ENCODE measurements at regions not wholly inside any gene's neighbourhood (a gene's known extent, or its start where the extent isn't known, plus 50 kb on each side); places are given as distances from the start of the nearest gene placed in this dataset.

DNA sequence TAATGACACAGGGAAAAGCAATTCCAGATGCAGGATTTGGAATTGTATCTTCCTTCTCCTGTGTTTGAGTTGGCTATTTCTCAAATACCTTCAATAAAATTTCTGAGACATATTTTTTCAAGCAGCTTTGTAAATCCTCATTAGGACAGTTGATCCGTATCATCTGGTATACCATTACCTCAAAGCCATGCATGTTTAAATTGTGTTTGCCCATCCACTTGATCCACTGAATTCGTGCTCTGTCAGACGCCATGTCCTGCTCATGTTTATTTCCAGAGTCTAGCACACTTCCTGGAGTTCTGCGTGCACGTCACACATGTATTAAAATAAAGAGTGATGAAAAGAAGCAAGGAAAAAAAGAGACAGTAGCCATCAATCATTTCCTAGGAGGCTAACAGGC lies 141.8 kb upstream of the CDC14C start (continued):
- TF ChIP-seq, protein P1, sequence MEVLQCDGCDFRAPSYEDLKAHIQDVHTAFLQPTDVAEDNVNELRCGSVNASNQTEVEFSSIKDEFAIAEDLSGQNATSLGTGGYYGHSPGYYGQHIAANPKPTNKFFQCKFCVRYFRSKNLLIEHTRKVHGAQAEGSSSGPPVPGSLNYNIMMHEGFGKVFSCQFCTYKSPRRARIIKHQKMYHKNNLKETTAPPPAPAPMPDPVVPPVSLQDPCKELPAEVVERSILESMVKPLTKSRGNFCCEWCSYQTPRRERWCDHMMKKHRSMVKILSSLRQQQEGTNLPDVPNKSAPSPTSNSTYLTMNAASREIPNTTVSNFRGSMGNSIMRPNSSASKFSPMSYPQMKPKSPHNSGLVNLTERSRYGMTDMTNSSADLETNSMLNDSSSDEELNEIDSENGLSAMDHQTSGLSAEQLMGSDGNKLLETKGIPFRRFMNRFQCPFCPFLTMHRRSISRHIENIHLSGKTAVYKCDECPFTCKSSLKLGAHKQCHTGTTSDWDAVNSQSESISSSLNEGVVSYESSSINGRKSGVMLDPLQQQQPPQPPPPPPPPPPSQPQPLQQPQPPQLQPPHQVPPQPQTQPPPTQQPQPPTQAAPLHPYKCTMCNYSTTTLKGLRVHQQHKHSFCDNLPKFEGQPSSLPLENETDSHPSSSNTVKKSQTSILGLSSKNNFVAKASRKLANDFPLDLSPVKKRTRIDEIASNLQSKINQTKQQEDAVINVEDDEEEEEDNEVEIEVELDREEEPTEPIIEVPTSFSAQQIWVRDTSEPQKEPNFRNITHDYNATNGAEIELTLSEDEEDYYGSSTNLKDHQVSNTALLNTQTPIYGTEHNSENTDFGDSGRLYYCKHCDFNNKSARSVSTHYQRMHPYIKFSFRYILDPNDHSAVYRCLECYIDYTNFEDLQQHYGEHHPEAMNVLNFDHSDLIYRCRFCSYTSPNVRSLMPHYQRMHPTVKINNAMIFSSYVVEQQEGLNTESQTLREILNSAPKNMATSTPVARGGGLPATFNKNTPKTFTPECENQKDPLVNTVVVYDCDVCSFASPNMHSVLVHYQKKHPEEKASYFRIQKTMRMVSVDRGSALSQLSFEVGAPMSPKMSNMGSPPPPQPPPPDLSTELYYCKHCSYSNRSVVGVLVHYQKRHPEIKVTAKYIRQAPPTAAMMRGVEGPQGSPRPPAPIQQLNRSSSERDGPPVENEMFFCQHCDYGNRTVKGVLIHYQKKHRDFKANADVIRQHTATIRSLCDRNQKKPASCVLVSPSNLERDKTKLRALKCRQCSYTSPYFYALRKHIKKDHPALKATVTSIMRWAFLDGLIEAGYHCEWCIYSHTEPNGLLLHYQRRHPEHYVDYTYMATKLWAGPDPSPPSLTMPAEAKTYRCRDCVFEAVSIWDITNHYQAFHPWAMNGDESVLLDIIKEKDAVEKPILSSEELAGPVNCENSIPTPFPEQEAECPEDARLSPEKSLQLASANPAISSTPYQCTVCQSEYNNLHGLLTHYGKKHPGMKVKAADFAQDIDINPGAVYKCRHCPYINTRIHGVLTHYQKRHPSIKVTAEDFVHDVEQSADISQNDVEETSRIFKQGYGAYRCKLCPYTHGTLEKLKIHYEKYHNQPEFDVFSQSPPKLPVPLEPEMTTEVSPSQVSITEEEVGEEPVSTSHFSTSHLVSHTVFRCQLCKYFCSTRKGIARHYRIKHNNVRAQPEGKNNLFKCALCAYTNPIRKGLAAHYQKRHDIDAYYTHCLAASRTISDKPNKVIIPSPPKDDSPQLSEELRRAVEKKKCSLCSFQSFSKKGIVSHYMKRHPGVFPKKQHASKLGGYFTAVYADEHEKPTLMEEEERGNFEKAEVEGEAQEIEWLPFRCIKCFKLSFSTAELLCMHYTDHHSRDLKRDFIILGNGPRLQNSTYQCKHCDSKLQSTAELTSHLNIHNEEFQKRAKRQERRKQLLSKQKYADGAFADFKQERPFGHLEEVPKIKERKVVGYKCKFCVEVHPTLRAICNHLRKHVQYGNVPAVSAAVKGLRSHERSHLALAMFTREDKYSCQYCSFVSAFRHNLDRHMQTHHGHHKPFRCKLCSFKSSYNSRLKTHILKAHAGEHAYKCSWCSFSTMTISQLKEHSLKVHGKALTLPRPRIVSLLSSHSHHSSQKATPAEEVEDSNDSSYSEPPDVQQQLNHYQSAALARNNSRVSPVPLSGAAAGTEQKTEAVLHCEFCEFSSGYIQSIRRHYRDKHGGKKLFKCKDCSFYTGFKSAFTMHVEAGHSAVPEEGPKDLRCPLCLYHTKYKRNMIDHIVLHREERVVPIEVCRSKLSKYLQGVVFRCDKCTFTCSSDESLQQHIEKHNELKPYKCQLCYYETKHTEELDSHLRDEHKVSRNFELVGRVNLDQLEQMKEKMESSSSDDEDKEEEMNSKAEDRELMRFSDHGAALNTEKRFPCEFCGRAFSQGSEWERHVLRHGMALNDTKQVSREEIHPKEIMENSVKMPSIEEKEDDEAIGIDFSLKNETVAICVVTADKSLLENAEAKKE (CRISPR knock-in tag; IDR thresholded peaks at IDR 0.05) = no peak
- TF ChIP-seq STAT1 (IDR thresholded peaks at IDR 0.05; ENCODE audit: unreplicated experiment) = no peak
- TF ChIP-seq ZNF331 (CRISPR knock-in tag; IDR thresholded peaks at IDR 0.05; ENCODE audit: low read depth) = no peak
- TF ChIP-seq, protein P2, sequence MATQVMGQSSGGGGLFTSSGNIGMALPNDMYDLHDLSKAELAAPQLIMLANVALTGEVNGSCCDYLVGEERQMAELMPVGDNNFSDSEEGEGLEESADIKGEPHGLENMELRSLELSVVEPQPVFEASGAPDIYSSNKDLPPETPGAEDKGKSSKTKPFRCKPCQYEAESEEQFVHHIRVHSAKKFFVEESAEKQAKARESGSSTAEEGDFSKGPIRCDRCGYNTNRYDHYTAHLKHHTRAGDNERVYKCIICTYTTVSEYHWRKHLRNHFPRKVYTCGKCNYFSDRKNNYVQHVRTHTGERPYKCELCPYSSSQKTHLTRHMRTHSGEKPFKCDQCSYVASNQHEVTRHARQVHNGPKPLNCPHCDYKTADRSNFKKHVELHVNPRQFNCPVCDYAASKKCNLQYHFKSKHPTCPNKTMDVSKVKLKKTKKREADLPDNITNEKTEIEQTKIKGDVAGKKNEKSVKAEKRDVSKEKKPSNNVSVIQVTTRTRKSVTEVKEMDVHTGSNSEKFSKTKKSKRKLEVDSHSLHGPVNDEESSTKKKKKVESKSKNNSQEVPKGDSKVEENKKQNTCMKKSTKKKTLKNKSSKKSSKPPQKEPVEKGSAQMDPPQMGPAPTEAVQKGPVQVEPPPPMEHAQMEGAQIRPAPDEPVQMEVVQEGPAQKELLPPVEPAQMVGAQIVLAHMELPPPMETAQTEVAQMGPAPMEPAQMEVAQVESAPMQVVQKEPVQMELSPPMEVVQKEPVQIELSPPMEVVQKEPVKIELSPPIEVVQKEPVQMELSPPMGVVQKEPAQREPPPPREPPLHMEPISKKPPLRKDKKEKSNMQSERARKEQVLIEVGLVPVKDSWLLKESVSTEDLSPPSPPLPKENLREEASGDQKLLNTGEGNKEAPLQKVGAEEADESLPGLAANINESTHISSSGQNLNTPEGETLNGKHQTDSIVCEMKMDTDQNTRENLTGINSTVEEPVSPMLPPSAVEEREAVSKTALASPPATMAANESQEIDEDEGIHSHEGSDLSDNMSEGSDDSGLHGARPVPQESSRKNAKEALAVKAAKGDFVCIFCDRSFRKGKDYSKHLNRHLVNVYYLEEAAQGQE (IDR thresholded peaks at IDR 0.05; ENCODE audit: unreplicated experiment) = no peak
- no peak for TF ChIP-seq CREB1 (CRISPR knock-in tag; IDR thresholded peaks at IDR 0.05; ENCODE audit: low read depth)

GRCh38 chr7:48786951-48787350 lies 137.4 kb upstream of the CDC14C start:
- Histone ChIP-seq H3K79me2 (replicated peaks; ENCODE audit: insufficient read depth) (no peaks in the 10 kb centered on the region), H3F3A (replicated peaks; ENCODE audit: low read depth) (no peaks in the 10 kb centered on the region), H3K27ac (ENCODE audit: low read depth) (no peak overlapping the region), H2AFZ (no peak overlapping the region), H3K4me2 (no peak overlapping the region), H3K27me3 (ENCODE audit: insufficient read depth) (no peaks in the 10 kb centered on the region), H3K36me3 (ENCODE audit: insufficient read depth) (no peaks in the 10 kb centered on the region), H3K4me1 (ENCODE audit: insufficient read depth) (no peaks in the 10 kb centered on the region), H4K20me1 (replicated peaks; ENCODE audit: insufficient read depth) (no peaks in the 10 kb centered on the region), H3K9me2 (ENCODE audit: insufficient read depth) (0 out of 2 replicates have a peak, but pooled peaks cover 7% of the 10 kb centered on the region), H3K4me3 (no peak overlapping the region)
- Mint-ChIP-seq H3K9me3 (peaks cover 5% of the 10 kb centered on the region; the same call in 2 of the 3 replicates), H3K4me3 (no peak overlapping the region), H3K36me3 (ENCODE audit: low read depth) (peaks cover 2% of the 10 kb centered on the region; the same call in 2 of the 3 replicates), H3K4me1 (no peaks in the 10 kb centered on the region), H3K27ac (no peak overlapping the region), H3K27me3 (ENCODE audit: insufficient read depth, low read depth, poor library complexity) (no peaks in the 10 kb centered on the region)
- ATAC-seq = no peak
- no peak for DNase-seq (ENCODE audit: low spot score)
- TF ChIP-seq ZNF331 (CRISPR knock-in tag; IDR thresholded peaks at IDR 0.05; ENCODE audit: low read depth) = no peak
